ENCODE measurements at regions not wholly inside any gene's neighbourhood (a gene's known extent, or its start where the extent isn't known, plus 50 kb on each side); places are given as distances from the start of the nearest gene placed in this dataset.

DNA sequence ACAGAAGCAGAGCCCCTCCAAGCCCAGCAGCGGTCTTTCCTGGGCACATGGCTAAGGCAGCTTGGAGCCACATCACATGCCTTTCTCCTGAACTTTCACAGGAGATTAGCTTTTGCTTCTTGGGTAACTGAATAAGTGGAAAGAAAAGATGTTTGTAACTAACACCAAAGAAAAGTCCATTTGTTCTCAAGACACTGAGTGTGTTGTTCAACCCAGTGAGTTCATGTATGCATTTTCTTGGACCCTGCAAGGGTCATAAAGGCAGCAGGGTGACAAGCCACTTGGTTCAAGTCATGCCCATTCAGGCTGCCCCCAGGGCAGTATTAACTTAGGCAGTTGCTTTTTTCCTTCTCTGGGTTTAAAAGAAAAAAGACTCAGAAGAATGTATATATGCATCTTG is 203.4 kb downstream of the FAM76B start:
- DNase-seq (ENCODE audit: low spot score), result no peak
- Histone ChIP-seq H3K9me3 (no peaks in the 10 kb centered on the region), H3K36me3 (no peaks in the 10 kb centered on the region), H3K4me1 (no peaks in the 10 kb centered on the region), H3K4me3 (no peak overlapping the region), H3K27me3 (no peaks in the 10 kb centered on the region), H3K27ac (no peak overlapping the region)
- TF ChIP-seq, protein P1, sequence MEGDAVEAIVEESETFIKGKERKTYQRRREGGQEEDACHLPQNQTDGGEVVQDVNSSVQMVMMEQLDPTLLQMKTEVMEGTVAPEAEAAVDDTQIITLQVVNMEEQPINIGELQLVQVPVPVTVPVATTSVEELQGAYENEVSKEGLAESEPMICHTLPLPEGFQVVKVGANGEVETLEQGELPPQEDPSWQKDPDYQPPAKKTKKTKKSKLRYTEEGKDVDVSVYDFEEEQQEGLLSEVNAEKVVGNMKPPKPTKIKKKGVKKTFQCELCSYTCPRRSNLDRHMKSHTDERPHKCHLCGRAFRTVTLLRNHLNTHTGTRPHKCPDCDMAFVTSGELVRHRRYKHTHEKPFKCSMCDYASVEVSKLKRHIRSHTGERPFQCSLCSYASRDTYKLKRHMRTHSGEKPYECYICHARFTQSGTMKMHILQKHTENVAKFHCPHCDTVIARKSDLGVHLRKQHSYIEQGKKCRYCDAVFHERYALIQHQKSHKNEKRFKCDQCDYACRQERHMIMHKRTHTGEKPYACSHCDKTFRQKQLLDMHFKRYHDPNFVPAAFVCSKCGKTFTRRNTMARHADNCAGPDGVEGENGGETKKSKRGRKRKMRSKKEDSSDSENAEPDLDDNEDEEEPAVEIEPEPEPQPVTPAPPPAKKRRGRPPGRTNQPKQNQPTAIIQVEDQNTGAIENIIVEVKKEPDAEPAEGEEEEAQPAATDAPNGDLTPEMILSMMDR (IDR thresholded peaks at IDR 0.05), result no peak

DNA sequence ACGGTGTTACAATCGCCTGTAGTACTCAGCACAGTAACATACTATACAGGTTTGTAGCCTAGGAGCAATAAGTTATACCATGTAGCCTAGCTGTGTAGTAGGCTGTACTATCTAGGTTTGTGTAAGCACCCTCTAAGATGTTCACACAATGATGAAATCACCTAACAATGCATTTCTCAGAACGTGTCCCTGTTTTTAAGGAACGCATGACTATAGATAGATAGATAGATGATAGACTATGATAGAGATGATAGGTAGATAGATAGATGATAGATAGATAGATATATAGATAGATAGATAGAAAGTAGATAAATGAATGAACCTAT is 203.9 kb downstream of the FAM76B start:
- Histone ChIP-seq H3K27me3 (no peaks in the 10 kb centered on the region), H3K27ac (no peak overlapping the region), H3K4me1 (no peaks in the 10 kb centered on the region), H3K9me3 (no peaks in the 10 kb centered on the region), H3K4me3 (no peak overlapping the region), H3K36me3 (no peaks in the 10 kb centered on the region)
- TF ChIP-seq, protein P1 (IDR thresholded peaks at IDR 0.05), result no peak
- DNase-seq (ENCODE audit: low spot score), result no peak

GRCh38 chr11:95585069-95585751 is 204.4 kb downstream of the FAM76B start:
- TF ChIP-seq, protein P1 (IDR thresholded peaks at IDR 0.05), result no peak
- H3K9me3 ChIP-seq, result no peaks in the 10 kb centered on the region
- H3K36me3 ChIP-seq, result no peaks in the 10 kb centered on the region
- no peaks in the 10 kb centered on the region for H3K27me3 ChIP-seq
- DNase-seq (ENCODE audit: low spot score), result no peak
- no peak overlapping the region for H3K4me3 ChIP-seq
- H3K4me1 ChIP-seq, result no peaks in the 10 kb centered on the region
- H3K27ac ChIP-seq, result no peak overlapping the region

- no peak for DNase-seq (ENCODE audit: low spot score)
- Histone ChIP-seq H3K9me3 (no peaks in the 10 kb centered on the region), H3K36me3 (no peaks in the 10 kb centered on the region), H3K4me1 (no peaks in the 10 kb centered on the region), H3K4me3 (no peak overlapping the region), H3K27ac (no peak overlapping the region), H3K27me3 (no peaks in the 10 kb centered on the region)
- TF ChIP-seq, protein P1 (IDR thresholded peaks at IDR 0.05), result no peak
Observed at GRCh38 chr11:95584589-95584988, 205.0 kb downstream of the FAM76B start.

DNA sequence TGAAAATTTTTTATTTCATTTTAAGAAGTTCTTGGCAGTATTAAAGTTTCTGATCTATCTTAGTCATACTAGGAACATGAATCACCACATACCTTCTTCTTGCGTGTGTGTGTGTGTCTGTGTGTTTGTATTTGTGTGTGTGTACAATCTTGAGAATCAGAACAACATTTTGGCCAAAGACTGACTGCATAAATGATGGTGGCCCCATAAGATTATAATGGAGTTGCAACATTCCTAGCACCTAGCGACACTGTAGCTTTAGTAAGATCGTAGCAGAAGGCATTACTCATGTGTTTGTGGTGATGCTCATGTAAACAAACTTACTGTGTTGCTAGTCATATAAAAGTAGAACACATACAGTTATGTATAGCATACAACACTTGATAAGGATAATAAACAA is 205.4 kb downstream of the FAM76B start:
- Histone ChIP-seq H3K4me1 (no peaks in the 10 kb centered on the region), H3K9me3 (no peaks in the 10 kb centered on the region), H3K4me3 (no peak overlapping the region), H3K36me3 (no peaks in the 10 kb centered on the region), H3K27ac (no peak overlapping the region), H3K27me3 (no peaks in the 10 kb centered on the region)
- DNase-seq (ENCODE audit: low spot score), result no peak
- TF ChIP-seq, protein P1 (IDR thresholded peaks at IDR 0.05), result no peak
